ENCODE measurements at regions not wholly inside any gene's neighbourhood (a gene's known extent, or its start where the extent isn't known, plus 50 kb on each side); places are given as distances from the start of the nearest gene placed in this dataset.

- TF ChIP-seq FIP1L1 (IDR thresholded peaks at IDR 0.05; ENCODE audit: borderline replicate concordance, insufficient read depth, low read depth, low read length) (no peak), ZEB1 (IDR thresholded peaks at IDR 0.05; ENCODE audit: insufficient replicate concordance, low read depth) (no peak), CREBL2 (CRISPR knock-in tag; IDR thresholded peaks at IDR 0.05; ENCODE audit: borderline replicate concordance) (no peak)
Observed at GRCh38 chr13:70874636-70875035, 766.4 kb upstream of the KLHL1 start (continued).

GRCh38 chr13:70864731-70865130 lies 756.5 kb upstream of the KLHL1 start:
- no peak for ATAC-seq
- CTCF ChIA-PET (ENCODE audit: low intra/inter-chr PET ratio, low total read pairs) = no interaction called here
- BruUV-seq (replicated peaks) = no TSS peak
- intact Hi-C loops (cut with micrococcal nuclease; ENCODE audit: unreplicated experiment) = no loop called here
- Histone ChIP-seq H2AFZ (ENCODE audit: low read length) (no peak overlapping the region), H3K27me3 (ENCODE audit: control insufficient read depth in 1 of 2, insufficient read depth in 2 of 2, low read length in 2 of 2) (no peaks in the 10 kb centered on the region; a peak in 1 of 5 replicates), H3K9ac (ENCODE audit: insufficient read depth, low read depth, low read length) (no peak overlapping the region), H3K9me3 (ENCODE audit: low read length) (no peaks in the 10 kb centered on the region; the same call in 1 of the 2 replicates), H3K4me2 (ENCODE audit: low read depth, low read length) (no peak overlapping the region), H3K4me3 (replicated peaks in 1 of 3; ENCODE audit: insufficient read depth in 1 of 3, low read depth in 2 of 3, low read length in 3 of 3) (no peak overlapping the region), H3K36me3 (replicated peaks in 1 of 2; ENCODE audit: control insufficient read depth in 1 of 2, insufficient read depth in 2 of 2, low read length in 2 of 2) (no peaks in the 10 kb centered on the region), H3K79me2 (ENCODE audit: insufficient read depth, low read length) (no peaks in the 10 kb centered on the region), H3K4me1 (ENCODE audit: insufficient read depth, low read length) (no peaks in the 10 kb centered on the region), H4K20me1 (ENCODE audit: insufficient read depth, low read length) (no peaks in the 10 kb centered on the region), H3K27ac (ENCODE audit: extremely low read length, insufficient read depth, low read length) (no peak overlapping the region)
- WGBS (ENCODE audit: low lambda C conversion rate) = 1% methylated on average over 2 of the region's 2 CpGs
- no peak for DNase-seq (ENCODE audit: low spot score)
- in situ Hi-C loops (cut with HindIII; ENCODE audit: extremely low pct_ligation_motif_present, low pct_unique_long_range_greater_than_20kb) = no loop called here
- FAIRE-seq = no peak
- TF ChIP-seq NFE2L2 (IDR thresholded peaks at IDR 0.05; ENCODE audit: low read length) (no peak), SNAPC2 (CRISPR knock-in tag; IDR thresholded peaks at IDR 0.05) (no peak), ZNF350 (CRISPR knock-in tag; IDR thresholded peaks at IDR 0.05; ENCODE audit: borderline replicate concordance, low read depth) (no peak), ZFP36L2 (CRISPR knock-in tag; IDR thresholded peaks at IDR 0.05) (no peak), CEBPB (IDR thresholded peaks at IDR 0.05; ENCODE audit: borderline replicate concordance, low read depth, low read length) (peak; percentile 34; the same call in 1 of the 2 replicates)
- POLR2A ChIA-PET = no interaction called here
